GM08714 (cell line): ENCODE measurements at regions not wholly inside any gene's neighbourhood (a gene's known extent, or its start where the extent isn't known, plus 50 kb on each side); places are given as distances from the start of the nearest gene placed in this dataset.

Source experiments
- H3K4me3 ChIP-seq: fragments of 200-500 bp; sonication (Bioruptor generic); 2 replicates; pipeline ENCODE4 v1.5.1; 2014; ENCODE audit warnings: mild to moderate bottlenecking, low read length, inconsistent platforms
- ZNF274 ChIP-seq: IDR thresholded peaks from 2 replicates; pipeline ENCODE4 v1.6.1; 2012; ENCODE audit warnings: mild to moderate bottlenecking, low read depth, low read length

- TF ChIP-seq ZNF274: no peak
- H3K4me3 ChIP-seq: no peak overlapping the region
Measured at GRCh38 chr4:111020476-111020875, 397.6 kb upstream of the PITX2 start.

DNA sequence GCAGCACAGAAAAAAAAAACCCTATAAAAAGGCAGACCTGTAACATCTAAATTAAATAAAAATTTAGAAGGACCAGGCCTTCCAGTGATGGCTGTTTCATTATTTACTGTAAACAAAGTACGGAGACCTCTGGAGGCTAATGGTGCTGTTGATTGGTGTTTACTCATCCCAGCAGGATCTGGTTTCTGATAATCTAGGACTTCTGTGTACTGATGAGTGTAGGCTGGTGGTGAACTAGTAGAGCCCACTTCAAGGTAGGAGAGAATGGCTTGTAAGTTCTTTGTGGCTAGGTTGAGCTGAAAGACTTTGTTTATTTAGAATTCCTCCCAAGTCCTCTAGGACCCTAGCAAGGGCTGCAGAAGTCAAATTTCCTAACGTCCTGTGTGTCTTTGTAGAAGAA lies 398.1 kb upstream of the PITX2 start:
- H3K4me3 ChIP-seq: no peak overlapping the region

DNA sequence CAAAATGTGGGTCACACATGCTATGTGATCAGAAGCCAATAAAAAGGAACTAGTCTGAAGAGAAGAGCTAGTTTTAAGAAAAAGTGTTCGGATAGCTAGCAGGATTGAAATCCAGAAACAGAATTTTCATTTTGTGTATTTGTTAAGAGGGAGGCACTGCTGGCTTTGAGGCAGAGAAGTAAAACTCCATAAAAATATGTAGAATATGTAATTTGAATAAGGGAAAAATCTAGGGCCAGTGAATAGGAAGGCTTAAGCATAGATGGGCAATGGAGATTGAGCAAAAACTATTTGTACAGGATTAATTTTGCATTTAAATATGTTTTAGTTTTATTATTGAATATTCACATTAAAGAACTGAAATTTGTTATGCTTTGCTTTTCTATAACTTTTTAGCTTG lies 399.9 kb upstream of the PITX2 start:
- no peak overlapping the region for H3K4me3 ChIP-seq
- TF ChIP-seq ZNF274: no peak

More for the DNA sequence above, 398.1 kb upstream of the PITX2 start:
- TF ChIP-seq ZNF274: no peak

DNA sequence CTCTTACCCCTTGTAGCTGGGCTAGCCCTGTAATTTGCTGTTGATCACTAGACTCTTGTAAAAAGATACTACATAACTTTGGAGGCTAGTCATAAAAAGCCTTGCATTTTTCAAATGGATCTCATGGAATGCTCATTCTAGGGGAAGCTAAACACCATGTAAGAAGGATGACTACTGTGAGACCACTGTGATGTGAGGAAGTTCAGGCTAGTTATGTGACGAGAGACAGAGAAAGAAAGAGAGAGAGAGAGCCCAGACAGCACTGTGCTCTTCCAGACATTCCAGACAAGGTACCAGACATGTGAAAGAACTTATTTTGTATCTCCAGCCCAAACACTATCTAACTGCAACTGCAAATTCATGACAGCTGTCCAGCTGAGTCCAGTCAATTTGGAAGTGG lies 404.6 kb upstream of the PITX2 start:
- TF ChIP-seq ZNF274: no peak
- no peak overlapping the region for H3K4me3 ChIP-seq

DNA sequence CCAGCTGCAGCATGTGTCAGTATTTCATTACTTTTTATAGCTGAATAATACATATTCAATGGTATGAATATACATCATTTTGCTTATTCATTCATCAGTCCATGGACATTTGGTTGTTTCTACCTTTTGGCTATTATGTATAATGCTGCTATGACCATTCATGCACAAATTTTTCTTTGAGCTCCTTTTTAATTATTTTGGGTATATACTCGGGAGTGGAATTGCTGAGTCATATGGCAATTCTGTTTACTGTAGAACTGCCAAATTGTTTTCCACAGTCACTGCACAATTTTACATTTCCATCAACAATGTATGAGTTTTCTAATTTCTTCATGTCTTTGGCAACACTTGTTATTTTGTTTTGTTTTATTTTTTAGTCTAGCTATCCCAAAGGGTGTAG lies 405.9 kb upstream of the PITX2 start:
- H3K4me3 ChIP-seq: no peak overlapping the region
- no peak for TF ChIP-seq ZNF274

DNA sequence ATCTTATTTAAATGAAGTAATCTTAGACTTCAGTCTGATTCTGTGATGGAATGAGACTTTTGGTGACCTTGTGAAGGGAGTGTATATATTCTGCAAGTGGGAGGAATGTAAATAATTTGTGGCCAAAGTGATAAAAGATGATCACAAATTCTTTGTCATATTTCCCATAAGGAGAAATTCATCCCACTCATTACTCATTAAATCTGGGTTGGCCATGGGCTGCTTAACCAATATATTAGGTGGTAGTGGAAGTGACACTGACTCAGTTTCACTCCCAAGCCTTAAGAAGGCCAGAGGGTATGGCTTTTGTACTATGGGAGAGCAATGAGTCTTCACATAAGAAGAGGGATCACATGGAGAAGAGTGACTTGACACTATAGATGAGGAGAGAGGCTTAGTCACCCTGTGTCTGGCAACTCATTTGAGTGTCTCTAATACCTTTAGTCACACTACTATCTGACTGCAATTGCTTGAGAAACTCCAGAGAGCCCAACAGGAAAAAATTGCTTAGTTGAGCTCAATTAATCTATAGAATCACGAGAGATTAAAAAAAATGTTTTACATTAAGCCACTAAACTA lies 408.2 kb upstream of the PITX2 start:
- TF ChIP-seq ZNF274: no peak
- no peak overlapping the region for H3K4me3 ChIP-seq

- no peak for TF ChIP-seq ZNF274
Measured at GRCh38 chr4:111031596-111031995, 408.7 kb upstream of the PITX2 start.

GRCh38 chr4:111037591-111038360 lies 414.9 kb upstream of the PITX2 start:
- TF ChIP-seq ZNF274: no peak
- no peak overlapping the region for H3K4me3 ChIP-seq

More at GRCh38 chr4:111031596-111031995, 408.7 kb upstream of the PITX2 start:
- H3K4me3 ChIP-seq: no peak overlapping the region

GRCh38 chr4:111040904-111041303 lies 418.0 kb upstream of the PITX2 start:
- no peak for TF ChIP-seq ZNF274

DNA sequence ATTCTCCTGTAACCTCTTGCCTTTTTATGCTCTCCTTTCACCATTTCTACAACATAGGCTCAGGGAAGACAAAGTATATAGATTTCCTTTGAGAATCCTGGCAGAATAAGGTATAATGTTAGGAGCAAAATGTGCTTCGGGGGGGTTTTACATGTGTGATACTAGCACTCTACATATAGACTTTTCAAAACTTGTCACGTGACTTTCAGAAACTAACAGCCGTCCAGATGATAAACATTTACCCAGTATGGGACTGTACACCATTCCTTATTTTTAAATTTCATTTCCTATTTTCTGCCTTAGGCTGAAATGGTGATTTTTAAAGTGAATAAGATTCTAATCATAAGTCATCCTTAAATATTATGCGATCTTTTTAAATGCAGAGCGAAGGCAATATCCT lies 420.4 kb upstream of the PITX2 start:
- H3K4me3 ChIP-seq: no peak overlapping the region
- no peak for TF ChIP-seq ZNF274

More at GRCh38 chr4:111040904-111041303, 418.0 kb upstream of the PITX2 start:
- no peak overlapping the region for H3K4me3 ChIP-seq

DNA sequence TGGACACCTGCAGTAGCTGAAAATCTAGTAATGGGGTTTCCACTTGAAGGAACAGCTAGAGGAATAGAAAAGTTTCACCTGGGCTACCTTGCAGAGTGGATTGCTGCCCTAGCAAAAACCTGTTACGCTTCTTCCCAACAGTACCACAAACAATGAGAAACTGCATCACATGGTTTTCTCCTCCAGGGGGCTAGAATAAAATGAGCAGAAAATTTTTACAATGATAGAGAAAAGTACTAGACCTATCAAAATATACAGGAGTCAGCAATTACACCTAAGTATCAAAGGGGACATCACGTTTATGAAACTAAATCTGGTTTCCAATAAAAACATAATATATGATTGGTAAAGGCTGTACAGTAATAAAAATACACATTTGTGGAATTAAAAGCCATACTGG lies 423.1 kb upstream of the PITX2 start:
- TF ChIP-seq ZNF274: no peak
- H3K4me3 ChIP-seq: no peak overlapping the region

DNA sequence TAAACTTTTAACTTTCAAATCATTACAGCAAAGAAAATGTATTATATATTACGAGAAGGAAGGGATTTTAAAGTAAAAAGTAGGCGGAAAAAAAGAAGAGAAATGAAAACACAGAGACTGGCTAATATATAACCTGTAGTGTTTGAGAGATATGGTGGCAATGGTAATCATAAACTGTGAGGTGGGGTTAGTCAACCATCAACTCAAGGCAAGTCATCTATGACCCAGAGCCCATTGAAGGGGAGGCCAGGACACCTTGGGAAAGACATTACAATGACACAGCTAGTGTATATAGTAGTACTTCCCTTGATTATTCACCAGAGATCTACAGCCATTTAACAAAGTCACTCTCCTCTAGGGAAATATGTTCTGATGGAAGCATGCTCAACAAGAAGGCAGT lies 423.9 kb upstream of the PITX2 start:
- H3K4me3 ChIP-seq: no peak overlapping the region
- no peak for TF ChIP-seq ZNF274

- no peak overlapping the region for H3K4me3 ChIP-seq
- TF ChIP-seq ZNF274: no peak
Measured at GRCh38 chr4:111048316-111048715, 425.4 kb upstream of the PITX2 start.

- no peak for TF ChIP-seq ZNF274
- no peak overlapping the region for H3K4me3 ChIP-seq
Measured at GRCh38 chr4:111064342-111064993, 441.6 kb upstream of the PITX2 start.

DNA sequence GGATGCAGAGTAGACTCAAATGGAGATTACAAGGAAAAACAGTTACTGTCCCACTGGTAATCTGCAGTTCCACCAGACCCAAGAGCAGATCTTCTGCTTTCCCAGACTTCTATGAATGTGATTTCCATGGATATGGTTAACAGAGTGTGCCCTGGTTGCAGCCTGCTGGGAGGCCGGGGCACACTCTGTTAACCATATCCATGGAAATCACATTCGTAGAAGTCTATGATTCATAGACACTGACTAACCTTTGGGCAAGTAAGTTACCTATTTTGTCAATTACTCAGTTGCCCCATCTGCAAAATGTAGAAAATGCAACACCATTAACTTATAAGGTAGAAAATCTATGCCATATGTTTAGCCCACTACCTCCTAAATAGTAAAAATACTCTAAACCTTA lies 443.1 kb upstream of the PITX2 start:
- no peak for TF ChIP-seq ZNF274

More for the DNA sequence above, 443.1 kb upstream of the PITX2 start:
- no peak overlapping the region for H3K4me3 ChIP-seq
